ENCODE measurements at regions not wholly inside any gene's neighbourhood (a gene's known extent, or its start where the extent isn't known, plus 50 kb on each side); places are given as distances from the start of the nearest gene placed in this dataset.

GRCh38 chr1:29426701-29427279, 190.5 kb downstream of the PTPRU start:
- no peak for TF ChIP-seq CTCF (IDR thresholded peaks at IDR 0.05 in 4 of 5, conservative IDR thresholded peaks at IDR 0.05 in 1 of 5)
- no peak for TF ChIP-seq POLR2A (IDR thresholded peaks at IDR 0.05)
- in situ Hi-C loops (cut with MboI; ENCODE audit: low sequenced_read_pairs in 4 of 4), result no loop called here
- intact Hi-C loops (cut with DNase I; ENCODE audit: low total_unique reads), result no loop called here
- Histone ChIP-seq H3K4me3 (no peak overlapping the region), H3K9me3 (no peaks in the 10 kb centered on the region), H3K36me3 (no peaks in the 10 kb centered on the region), H3K27me3 (no peaks in the 10 kb centered on the region), H3K4me1 (no peaks in the 10 kb centered on the region), H3K27ac (no peak overlapping the region)
- DNase-seq (no peak), ATAC-seq (no peak)

GRCh38 chr1:29425631-29426030, 189.3 kb downstream of the PTPRU start:
- ATAC-seq, result no peak
- no peak overlapping the region for H3K4me3 ChIP-seq
- in situ Hi-C loops (cut with MboI; ENCODE audit: low sequenced_read_pairs in 4 of 4), result no loop called here

GRCh38 chr1:29424266-29424665, 187.9 kb downstream of the PTPRU start:
- no peaks in the 10 kb centered on the region for H3K27me3 ChIP-seq
- in situ Hi-C loops (cut with MboI; ENCODE audit: low sequenced_read_pairs in 4 of 4) (no loop called here), intact Hi-C loops (cut with DNase I; ENCODE audit: low total_unique reads) (no loop called here)
- H3K4me3 ChIP-seq, result no peak overlapping the region
- H3K36me3 ChIP-seq, result no peaks in the 10 kb centered on the region
- ATAC-seq (no peak), DNase-seq (no peak)
- peaks cover 0 to 2% (median 0%) of the 10 kb centered on the region in 3 donors for H3K9me3 ChIP-seq
- no peak overlapping the region for H3K27ac ChIP-seq
- no peaks in the 10 kb centered on the region for H3K4me1 ChIP-seq
- TF ChIP-seq CTCF (IDR thresholded peaks at IDR 0.05 in 4 of 5, conservative IDR thresholded peaks at IDR 0.05 in 1 of 5) (no peak), POLR2A (IDR thresholded peaks at IDR 0.05) (no peak)

More at GRCh38 chr1:29425631-29426030, 189.3 kb downstream of the PTPRU start:
- H3K27me3 ChIP-seq, result no peaks in the 10 kb centered on the region
- DNase-seq, result no peak
- no peaks in the 10 kb centered on the region for H3K9me3 ChIP-seq
- no peaks in the 10 kb centered on the region for H3K4me1 ChIP-seq
- no peak for TF ChIP-seq POLR2A (IDR thresholded peaks at IDR 0.05)
- TF ChIP-seq CTCF (IDR thresholded peaks at IDR 0.05 in 4 of 5, conservative IDR thresholded peaks at IDR 0.05 in 1 of 5), result no peak
- no peak overlapping the region for H3K27ac ChIP-seq
- no peaks in the 10 kb centered on the region for H3K36me3 ChIP-seq
- intact Hi-C loops (cut with DNase I; ENCODE audit: low total_unique reads), result no loop called here

GRCh38 chr1:29420202-29420601, 183.9 kb downstream of the PTPRU start:
- H3K9me3 ChIP-seq, result peaks cover 0 to 2% (median 0%) of the 10 kb centered on the region in 3 donors
- H3K4me1 ChIP-seq, result no peaks in the 10 kb centered on the region
- peaks cover 0 to 7% (median 0%) of the 10 kb centered on the region in 3 donors for H3K27me3 ChIP-seq
- no peak for DNase-seq
- no peak for ATAC-seq
- no peaks in the 10 kb centered on the region for H3K36me3 ChIP-seq
- in situ Hi-C loops (cut with MboI; ENCODE audit: low sequenced_read_pairs in 4 of 4) (no loop called here), intact Hi-C loops (cut with DNase I; ENCODE audit: low total_unique reads) (no loop called here)
- TF ChIP-seq CTCF (IDR thresholded peaks at IDR 0.05 in 4 of 5, conservative IDR thresholded peaks at IDR 0.05 in 1 of 5) (no peak), POLR2A (IDR thresholded peaks at IDR 0.05) (no peak)
- H3K4me3 ChIP-seq, result no peak overlapping the region
- H3K27ac ChIP-seq, result no peak overlapping the region

- intact Hi-C loops (cut with DNase I; ENCODE audit: low total_unique reads), result no loop called here
- in situ Hi-C loops (cut with MboI; ENCODE audit: low sequenced_read_pairs in 4 of 4), result no loop called here
- no peak for DNase-seq
- Histone ChIP-seq H3K27me3 (peaks cover 0 to 7% (median 3%) of the 10 kb centered on the region in 3 donors), H3K4me3 (no peak overlapping the region), H3K4me1 (no peaks in the 10 kb centered on the region), H3K36me3 (no peaks in the 10 kb centered on the region), H3K27ac (no peak overlapping the region), H3K9me3 (peaks cover 0 to 2% (median 0%) of the 10 kb centered on the region in 3 donors)
- no peak for ATAC-seq
- TF ChIP-seq POLR2A (IDR thresholded peaks at IDR 0.05) (no peak), CTCF (IDR thresholded peaks at IDR 0.05 in 4 of 5, conservative IDR thresholded peaks at IDR 0.05 in 1 of 5) (no peak)
Measured at GRCh38 chr1:29417971-29418370, 181.6 kb downstream of the PTPRU start.

Data from gastrocnemius medialis (tissue), 4 donors.